Ammon's horn (tissue), 1 donor: ENCODE measurements at regions not wholly inside any gene's neighbourhood (a gene's known extent, or its start where the extent isn't known, plus 50 kb on each side); places are given as distances from the start of the nearest gene placed in this dataset.

Experiments used
- DNase-seq: peaks from one replicate; pipeline ENCODE4 v3.0.0-alpha.2; 2016; ENCODE audit warnings: low spot score

DNA sequence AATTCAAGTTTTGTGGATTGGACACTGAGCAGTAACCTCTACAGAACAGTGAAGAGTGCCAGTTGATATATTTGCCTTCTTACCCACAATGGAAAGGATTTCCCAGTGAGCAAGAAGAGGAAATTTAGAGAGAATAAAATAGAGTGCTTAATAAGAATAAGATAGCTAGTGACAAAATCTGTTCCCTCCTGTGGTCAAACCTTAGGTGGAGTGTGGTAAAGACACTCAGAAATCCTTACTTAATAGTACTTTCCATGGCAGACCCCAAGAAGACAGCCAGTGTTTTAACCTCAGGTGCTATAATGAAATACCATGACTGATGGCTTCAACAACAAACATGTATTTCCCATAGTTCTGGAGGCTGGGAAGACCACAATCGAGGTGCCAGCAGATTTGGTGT is 108.4 kb upstream of the TNFAIP3 start:
- no peak for DNase-seq

DNA sequence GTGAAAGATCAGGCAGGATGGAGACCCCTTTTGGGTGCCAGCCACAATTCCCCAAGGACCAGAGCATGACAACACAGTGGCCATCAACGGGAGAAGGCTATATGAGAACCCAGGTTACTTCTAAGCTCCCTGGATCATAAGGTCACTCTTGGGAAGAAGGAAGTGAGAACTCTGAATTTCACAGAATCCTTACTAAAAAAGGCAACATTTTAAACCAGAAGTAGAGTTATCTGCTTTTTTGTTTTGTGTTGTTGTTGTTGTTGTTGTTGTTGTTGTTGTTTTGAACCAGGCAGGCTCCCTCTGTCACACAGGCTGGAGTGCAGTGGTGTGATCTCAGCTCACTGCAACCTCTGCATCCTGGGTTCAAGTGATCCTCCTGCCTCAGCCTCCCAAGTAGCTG is 107.4 kb upstream of the TNFAIP3 start:
- no peak for DNase-seq

DNA sequence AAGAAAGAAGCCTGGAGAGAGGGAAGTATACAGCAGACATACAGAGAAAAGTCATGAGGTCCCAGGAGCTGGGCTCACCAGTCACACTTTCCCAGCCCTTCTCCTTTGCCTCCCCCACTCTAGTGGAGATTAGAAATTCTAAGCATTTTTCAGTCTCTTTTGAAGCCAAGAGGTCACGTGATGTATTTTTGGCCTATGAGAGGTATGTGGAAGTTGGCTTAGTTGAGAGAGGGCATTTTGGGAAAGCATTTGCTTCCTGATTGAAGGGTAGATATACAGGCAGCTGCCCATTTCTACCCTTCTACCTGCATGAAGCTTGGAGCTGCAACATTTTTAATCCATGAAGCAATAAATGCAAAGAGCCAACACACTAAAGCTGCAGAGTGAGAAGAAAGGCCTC is 106.0 kb upstream of the TNFAIP3 start:
- DNase-seq: no peak

DNA sequence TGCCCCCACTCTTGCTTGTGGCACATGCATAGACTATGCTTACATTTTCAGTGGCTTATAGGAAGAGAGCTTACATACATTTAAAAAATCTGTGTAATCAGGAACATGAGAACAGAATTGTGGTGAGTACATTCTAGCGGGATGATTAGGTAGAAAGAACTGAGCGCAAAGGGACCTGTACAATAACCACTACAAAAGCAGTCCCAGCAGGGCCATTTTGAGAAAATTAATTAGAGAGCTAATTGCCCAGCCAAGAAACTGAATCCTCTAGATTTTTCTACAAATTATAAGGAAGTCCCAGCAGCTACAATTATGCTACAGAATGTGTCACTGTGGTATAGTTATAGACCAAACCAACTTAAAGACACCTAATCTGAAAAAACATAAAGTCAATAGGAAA is 105.6 kb upstream of the TNFAIP3 start:
- DNase-seq: no peak

DNA sequence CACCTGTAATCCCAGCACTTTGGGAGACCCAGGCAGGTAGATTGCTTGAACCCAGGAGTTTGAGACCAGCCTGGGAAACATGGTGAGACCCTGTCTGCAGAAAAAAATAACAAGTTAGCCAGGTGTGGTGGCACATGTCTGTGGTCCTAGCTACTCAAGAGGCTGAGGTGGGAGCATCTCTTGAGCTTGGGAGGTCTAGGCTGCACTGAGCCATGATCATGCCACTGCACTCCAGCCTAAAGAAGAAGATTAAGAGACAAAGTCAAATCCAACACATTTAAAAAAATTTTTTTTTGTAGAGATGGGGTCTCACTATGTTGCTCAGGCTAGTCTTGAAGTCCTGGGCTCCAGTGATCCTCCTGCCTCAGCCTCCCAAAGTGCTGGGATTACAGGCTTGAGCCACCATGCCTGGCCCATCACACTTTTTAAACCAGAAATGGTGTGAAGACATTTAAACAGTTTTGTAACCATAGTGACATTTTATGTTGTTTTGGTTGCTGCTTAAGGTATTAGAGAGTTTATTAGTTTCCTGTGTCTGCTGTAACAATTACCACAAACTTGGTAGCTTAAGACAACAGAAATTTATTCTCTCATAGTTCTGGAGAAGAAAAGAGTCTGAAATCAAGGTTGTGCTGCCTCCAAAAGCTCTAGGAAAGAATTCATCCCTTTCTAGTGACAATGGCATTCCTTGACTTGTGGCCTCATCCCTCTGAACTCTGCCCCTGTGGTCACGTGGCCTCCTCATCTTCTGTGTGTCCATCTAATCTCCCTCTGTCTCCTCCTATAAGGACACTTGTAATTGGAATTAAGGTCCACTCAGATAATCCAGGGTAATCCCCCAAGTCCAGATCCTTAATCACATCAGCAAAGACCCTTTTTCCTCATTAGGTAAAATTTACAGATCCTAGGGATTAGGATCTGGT is 104.6 kb upstream of the TNFAIP3 start:
- DNase-seq: no peak

DNA sequence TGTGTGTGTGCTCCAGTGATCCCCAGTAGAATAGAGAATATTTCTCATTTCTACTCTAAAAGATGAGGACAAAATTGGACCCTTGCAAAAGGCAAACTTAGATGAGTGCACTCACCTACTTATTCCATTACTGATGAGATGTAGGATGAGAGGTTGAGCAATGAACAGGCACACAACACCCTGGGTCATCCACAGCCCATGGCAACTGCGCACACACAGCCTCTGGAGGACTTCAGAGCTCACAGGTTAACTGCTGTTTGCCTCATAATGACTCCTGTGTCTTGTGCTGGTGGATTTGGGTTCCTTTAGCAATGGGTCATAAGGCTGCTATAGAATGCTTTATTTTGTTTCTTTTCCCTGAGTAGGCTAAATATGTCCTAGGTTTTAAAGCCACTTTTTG is 103.6 kb upstream of the TNFAIP3 start:
- DNase-seq: no peak

DNA sequence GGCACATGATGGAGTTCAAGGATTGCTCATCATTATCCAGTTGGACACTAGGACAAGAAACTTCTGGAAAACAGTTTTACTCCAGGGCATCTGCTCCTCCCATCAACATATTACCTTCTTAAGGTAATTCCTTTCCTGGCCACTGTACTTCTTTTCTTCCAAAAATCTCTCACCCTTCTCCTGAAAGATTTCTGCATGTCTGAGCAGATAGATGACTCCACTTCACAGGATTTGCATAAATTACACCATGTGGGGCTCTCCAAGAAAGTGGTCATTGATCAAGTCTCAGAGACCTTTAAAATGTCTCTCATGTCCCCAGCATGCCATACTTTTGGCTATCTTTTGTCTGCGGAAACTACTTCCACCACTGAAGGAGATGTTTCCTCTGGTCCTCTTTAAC is 103.2 kb upstream of the TNFAIP3 start:
- DNase-seq: no peak

DNA sequence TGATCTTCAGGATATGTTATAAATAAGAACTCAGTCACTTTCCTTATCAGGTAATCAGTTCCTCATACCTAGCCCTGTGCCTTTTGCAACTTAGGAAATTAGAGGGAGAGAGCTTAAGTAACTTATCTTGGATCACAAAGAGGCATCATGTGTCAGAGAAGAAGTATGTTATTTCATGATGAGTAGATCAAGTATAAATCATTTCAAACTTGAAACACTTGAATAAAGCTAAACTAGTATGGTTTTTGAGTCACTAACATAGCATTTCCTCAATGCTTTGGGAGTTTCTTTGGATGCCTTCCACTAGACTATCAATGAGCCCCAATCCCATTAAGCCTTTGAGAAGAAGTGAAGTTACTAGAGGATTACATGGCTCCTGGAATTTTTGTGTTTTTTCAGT is 102.6 kb upstream of the TNFAIP3 start:
- no peak for DNase-seq

DNA sequence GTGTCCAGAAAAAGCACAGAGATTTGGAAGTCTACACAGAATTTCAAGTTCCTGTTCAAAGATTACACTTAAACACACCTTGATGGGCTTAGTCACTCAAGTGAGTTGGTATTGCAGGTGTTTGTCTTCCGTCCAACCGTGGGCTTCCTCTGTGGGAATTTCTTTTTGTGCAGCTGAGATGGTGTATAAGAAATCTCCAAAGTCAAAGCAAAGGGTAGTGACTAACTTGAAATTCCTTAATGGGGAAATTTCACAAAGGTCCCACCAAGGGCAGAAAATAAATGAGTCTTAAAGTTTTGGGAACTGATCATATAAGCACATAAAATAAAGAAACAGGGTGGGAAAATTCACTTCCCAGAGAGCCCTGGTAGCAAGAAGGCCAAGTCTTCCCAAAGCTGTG is 102.0 kb upstream of the TNFAIP3 start:
- no peak for DNase-seq

DNA sequence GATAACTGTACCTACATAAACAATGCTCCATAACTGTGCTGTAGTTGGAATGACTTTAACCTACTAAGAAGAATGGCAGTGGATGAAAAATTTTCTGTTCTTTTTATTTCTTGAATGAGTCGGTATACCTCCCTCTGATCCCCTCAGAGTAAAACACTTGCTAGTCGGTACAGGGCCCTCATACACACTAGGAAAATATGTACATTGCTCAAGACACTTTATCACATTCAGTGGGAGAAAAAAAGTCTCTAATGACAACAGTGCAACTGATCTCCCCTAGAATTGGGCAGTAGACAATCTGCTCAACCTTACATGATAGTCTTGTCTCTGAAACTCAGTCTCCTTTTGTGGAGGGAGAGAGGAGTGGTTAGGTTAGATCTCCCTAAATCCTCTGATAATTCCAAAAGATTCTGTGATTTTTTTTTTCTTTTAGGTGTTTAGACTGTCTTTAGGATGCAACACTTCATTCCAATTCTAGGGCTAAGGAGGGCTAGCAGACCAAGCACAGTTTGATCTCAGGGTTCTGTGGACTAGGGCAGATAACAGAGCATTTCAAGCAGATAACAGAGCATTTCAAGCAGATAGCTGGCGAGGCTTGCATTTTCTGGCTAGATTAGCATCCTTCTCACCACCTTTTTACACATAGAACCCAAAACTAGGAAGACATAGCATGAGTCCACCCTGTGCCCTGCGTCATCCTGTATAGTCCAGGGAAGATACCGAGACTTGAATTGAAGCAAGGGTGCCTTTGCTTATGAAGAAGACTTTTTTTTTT is 100.3 kb upstream of the TNFAIP3 start:
- no peak for DNase-seq

DNA sequence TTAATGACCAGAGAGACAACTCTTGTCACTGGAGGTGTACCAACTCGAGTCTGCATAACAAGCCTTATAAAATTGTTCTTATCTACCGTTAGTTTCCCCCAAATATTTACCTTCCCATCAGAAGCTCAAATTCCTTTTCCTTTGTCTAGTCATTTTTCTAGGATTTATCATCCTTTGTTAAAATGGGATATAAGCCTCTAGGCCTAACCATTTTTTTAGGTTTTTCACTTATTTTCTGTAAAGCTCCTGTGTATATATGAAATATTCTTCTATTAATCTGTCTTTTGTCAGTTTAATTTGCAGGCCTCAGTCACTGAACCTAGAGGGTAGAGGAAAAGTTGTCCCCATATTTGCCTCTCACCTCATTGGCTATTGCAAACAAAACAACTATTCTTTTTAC is 99.6 kb upstream of the TNFAIP3 start:
- DNase-seq: no peak

DNA sequence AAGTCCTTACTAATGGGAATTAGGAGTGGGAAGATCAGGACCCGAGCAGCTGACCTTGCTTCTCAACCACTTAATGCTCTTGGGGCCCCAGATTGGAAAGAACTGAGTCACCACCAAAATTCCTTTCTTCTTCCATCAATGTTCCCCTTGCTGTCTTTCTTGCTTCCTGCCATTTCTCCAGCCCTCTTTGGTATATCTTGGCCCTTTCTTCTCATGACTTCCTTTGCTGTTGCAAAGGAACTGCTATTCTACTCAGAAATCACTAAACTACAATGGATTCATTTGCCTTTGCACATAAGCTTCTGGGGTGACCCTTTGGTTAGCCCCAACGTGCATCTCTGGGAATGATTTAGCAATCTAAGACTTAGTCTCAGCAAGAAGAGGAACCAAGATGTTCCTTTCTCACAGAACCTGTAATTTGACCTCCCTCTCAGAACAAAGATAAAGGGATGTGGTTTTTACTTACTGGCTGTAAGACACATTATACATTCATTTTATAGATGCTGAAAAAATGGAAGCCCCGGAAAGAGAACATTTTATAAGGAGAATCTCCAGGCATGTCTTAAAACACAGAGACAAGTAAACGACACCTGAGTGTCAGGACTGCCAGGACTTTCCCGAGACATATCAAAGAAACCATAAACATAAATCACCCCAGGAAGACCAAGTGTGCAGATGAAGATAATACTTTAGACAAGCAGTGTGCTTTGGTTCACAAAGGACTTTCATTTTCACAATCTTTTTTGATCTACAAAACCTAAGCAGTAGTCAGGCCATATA is 99.0 kb upstream of the TNFAIP3 start:
- DNase-seq: no peak

DNA sequence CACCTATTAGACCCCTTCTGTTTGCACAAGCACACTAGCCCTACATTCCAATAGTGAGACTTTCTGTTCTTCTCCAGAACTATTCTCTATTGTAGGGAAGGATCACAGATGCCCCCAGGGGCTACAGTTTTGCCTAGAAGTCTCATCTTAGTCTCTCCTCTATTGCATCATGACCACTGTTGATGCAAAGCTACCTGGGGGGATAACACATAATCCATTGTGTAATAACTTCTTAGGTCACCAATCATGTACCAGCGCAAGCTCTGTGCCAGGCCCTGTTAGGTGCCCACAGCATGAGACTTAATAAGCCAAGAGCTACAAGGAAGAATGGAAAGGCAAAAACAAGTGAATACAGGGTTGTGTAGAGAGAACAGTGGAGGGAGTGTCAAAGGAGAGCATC is 98.1 kb upstream of the TNFAIP3 start:
- DNase-seq: no peak

DNA sequence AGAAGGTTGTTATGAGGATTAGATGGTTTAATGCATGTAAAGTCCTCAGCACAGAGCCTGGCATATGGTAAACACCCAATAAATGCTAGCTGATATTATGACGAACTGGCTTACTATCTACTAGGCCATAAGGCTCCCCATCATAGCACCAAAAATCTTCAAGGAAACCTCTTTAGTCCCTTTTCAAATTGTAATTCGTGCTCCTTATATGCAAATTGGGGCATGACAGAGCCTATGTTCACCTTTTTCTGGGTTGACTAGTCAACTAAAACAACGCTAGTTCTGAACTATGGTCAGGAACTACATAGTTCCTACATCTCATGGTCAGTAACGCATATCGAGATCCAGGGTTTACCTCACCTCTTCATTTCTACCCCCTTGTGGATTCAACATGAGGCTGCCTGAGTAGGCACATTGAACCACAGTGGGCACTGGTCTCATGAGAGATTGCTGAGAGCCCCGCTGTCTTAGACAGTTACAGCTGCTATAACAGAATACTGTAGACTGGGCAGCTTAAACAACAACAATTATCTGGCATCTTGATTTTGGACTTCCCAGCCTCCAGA is 97.2 kb upstream of the TNFAIP3 start:
- no peak for DNase-seq

DNA sequence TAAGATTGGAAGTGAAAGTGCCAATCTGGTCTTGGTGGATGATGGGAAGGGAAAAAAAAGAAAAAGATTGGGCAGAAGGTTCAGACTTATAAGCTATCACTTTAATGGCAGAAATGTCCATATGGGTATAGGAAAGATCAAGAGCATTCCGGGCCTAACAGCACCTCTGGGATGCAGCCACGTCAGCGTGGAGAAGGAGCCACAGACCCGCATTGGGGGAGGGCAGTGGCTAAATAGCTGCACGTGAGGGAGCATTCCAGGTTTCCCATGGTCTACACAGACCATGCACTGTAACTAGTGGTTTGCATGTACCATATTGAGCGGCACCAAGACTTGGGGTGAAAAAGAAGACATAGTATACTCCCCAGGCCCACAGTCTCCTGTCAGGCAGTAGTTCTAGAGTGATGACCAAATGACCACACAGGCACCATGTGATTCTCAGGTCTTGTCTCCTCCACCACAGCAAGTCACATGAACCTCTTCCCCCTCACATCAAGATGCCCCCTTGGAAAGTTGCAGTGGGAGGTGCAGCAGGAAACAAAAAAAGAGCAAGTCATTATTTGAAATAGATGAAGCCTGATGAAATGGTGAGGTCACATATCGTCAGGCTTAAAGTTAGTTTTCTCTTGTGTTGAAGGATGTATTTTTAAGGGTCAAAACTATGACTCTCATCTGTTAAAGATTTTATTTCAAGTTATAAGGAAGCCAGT is 94.4 kb upstream of the TNFAIP3 start:
- no peak for DNase-seq

DNA sequence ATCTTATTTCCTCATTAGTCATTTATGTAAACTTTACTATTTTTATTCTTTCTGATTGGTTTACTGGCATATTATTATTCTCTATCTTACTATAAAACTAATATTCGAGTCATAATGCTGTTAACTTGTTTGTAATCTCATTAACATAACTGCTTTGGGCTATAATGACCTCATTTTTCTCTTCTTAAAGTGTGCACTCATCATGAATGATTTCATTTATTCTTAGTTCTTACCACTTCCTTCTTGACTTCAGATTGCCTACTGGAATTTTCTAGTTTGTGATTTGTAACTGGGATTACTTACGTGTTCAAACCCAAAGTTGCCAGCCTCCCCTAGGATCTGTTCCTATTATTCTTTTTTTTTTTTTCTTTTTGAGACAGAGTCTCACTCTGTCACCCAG is 91.8 kb upstream of the TNFAIP3 start:
- DNase-seq: no peak

DNA sequence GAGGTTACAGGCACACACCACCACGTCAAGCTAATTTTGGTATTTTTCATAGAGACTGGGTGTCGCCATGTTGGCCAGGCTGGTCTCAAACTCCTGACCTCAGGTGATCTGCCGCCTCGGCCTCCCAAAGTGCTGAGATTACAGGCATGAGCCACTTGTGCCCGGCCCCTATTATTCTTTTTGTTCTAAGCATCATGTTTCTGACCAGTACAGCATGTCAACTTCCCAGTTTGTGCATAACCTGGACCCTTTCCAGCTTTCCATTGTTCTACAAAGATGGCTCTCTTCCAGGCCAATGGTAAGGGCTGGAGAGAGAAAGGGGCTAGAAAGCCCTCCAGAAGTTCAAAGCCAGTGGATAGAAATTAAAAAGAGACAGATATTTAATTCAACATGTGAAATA is 91.3 kb upstream of the TNFAIP3 start:
- no peak for DNase-seq

DNA sequence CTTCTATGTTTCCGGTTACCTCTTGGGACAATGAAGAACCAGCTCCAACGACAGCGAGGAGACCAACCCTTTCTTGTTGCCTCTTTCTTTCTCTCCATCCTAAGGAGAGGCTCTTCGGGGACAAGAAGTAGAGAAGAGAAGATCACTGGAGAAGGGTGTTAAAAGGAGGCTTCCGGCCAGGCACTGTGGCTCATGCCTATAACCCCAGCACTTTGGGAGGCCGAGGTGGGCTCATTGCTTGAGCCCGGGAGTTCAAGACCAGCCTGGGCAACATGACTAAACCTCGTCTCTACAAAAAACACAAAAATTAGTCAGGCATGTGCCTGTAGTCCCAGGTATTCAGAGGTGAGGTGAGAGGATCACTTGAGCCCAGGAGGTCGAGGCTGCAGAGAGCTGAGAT is 90.8 kb upstream of the TNFAIP3 start:
- DNase-seq: no peak

DNA sequence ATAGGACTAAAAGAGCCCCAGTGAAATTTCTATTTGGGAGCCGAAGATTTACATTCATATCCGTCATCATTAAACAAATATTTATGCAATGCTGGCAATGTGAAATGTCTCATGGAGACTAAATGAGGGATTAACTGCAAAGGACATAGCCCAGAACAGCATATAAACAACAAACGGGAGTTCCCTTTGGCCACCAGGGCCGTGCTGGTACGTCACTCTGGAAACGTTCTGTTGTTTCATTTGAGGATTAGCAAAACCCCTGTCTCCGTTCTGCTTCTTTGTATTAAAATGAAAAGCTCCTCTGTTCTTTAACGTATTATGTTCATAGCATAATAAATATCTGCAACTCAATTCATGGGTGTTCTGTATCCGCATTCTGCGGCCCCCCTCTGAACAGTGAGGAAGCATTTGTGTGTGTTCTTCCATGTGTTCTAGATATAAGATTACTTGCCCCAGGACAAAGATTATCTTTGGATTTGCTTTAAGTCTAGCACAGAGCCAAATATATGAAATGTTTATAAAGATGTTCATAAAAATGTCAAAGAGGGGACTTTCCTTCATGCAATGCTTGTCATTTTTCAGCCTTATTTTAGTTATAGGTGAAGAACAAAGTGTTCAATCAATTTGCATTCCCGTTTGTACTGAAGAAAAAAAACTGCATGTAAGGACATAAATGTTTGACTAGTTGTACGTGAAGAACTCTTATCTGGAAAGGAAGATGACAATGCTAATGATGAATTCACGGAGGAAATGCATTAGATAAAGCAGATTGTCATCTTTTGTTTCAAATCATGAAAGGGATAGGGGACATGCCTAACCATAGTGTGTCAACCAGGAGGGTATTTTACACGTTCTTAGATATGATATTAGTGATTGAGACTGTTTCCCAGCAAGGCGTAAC is 90.0 kb upstream of the TNFAIP3 start:
- no peak for DNase-seq

DNA sequence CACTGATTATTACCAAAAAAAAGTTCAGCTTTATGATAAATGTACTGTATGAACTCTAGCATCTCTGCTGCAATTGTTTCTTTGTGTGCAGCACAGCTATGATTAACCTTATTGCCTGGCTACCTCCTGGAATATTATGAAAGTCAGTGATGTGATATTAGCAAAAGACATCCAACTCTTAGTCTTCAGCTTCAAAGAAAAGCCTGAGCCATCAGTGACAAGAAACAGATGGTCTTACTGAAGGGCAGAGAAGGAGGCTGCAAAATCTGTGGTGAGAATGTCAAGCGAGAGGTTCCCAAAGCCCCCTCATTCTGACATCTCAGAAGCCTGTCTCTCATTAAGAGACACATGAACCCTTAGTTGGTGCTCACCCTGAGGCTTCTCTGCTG is 89.4 kb upstream of the TNFAIP3 start:
- DNase-seq: no peak

DNA sequence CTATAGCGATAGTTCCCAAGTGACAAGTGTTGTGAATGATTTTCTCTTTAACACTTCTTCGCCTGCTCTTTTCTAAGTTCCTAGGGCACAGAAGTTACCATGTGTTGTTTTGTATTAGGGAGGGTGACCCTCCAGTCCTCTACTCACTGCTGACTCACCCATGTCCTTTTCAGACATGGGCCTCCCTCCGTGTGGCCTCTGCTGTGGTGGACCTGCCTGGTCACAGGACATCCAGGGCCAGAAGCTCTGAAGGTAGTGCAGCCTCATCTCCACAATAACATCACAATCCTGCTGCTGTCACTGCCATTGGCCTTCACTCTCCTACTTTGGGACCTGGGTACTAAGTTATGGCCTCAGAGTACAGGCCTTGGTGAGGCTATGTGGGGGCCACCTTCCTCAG is 87.1 kb upstream of the TNFAIP3 start:
- DNase-seq: no peak
